Loucy (cell line): ENCODE measurements at regions not wholly inside any gene's neighbourhood (a gene's known extent, or its start where the extent isn't known, plus 50 kb on each side); places are given as distances from the start of the nearest gene placed in this dataset.
"Not testable (repeated sequence)": the region's sequence is repeated elsewhere in the genome, so short reads cannot be mapped to it uniquely, and the experiment has no call there.

Source experiments
- H2AFZ ChIP-seq: fragments of 200-600 bp; sonication (generic); 2 replicates; pipeline ENCODE4 v1.6.0; 2016; ENCODE audit warnings: antibody characterized with exemption, mild to moderate bottlenecking, low read length, moderate library complexity
- H3F3A ChIP-seq: fragments of 200-600 bp; 2 replicates; pipeline ENCODE4 v1.6.0; 2016; ENCODE audit warnings: antibody characterized with exemption, low read depth, mild to moderate bottlenecking
- H3K27me3 ChIP-seq: fragments of 200-600 bp; sonication (generic); 2 replicates; pipeline ENCODE4 v1.6.1; 2014; ENCODE audit warnings: low read length, mild to moderate bottlenecking; ENCODE audit not compliant: insufficient read depth, poor library complexity, severe bottlenecking
- H3K36me3 ChIP-seq: fragments of 200-600 bp; sonication (generic); 2 replicates; pipeline ENCODE4 v1.6.1; 2016; ENCODE audit warnings: low read length; ENCODE audit not compliant: insufficient read depth
- H3K4me1 ChIP-seq: fragments of 200-600 bp; sonication (generic); 2 replicates; pipeline ENCODE4 v1.5.1; 2014; ENCODE audit warnings: low read length, mild to moderate bottlenecking; ENCODE audit not compliant: insufficient read depth, poor library complexity, severe bottlenecking
- H3K4me2 ChIP-seq: fragments of 200-600 bp; sonication (generic); 2 replicates; pipeline ENCODE4 v1.6.0; 2014; ENCODE audit warnings: antibody characterized with exemption, low read length, low read depth, mild to moderate bottlenecking; ENCODE audit not compliant: poor library complexity, severe bottlenecking
- H3K4me3 ChIP-seq: fragments of 200-600 bp; sonication (generic); 2 replicates; pipeline ENCODE4 v1.5.1; 2014; ENCODE audit warnings: low read length, mild to moderate bottlenecking, mixed read lengths; ENCODE audit not compliant: poor library complexity, severe bottlenecking
- H3K79me2 ChIP-seq: fragments of 200-600 bp; sonication (generic); 2 replicates; pipeline ENCODE4 v1.6.1; 2014; ENCODE audit warnings: low read length; ENCODE audit not compliant: insufficient read depth
- H3K9ac ChIP-seq: fragments of 200-600 bp; sonication (generic); 2 replicates; pipeline ENCODE4 v1.6.0; 2014; ENCODE audit warnings: mild to moderate bottlenecking, low read depth, low read length, moderate library complexity; ENCODE audit not compliant: poor library complexity, severe bottlenecking
- H3K9me2 ChIP-seq: fragments of 200-600 bp; sonication (generic); replicated peaks from 2 replicates; pipeline ENCODE4 v1.6.1; 2016; ENCODE audit warnings: low read depth, low read length, mixed read lengths
- H3K9me3 ChIP-seq: fragments of 200-600 bp; sonication (generic); 2 replicates; pipeline ENCODE4 v1.6.1; 2014; ENCODE audit warnings: mild to moderate bottlenecking, antibody characterized with exemption, low read length, low read depth; ENCODE audit not compliant: insufficient read depth
- H4K20me1 ChIP-seq: fragments of 200-600 bp; sonication (generic); 2 replicates; pipeline ENCODE4 v1.6.0; 2014; ENCODE audit warnings: antibody characterized with exemption, low read length, mild to moderate bottlenecking; ENCODE audit not compliant: insufficient read depth, poor library complexity, severe bottlenecking
- CTCF ChIP-seq: fragments of 200-600 bp; sonication (generic); conservative IDR thresholded peaks from 2 replicates; pipeline ENCODE4 v1.5.1; 2014; ENCODE audit warnings: mild to moderate bottlenecking, antibody characterized with exemption, low read length
- EZH2phosphoT487 ChIP-seq: fragments of 200-600 bp; IDR thresholded peaks from 2 replicates; pipeline ENCODE4 v1.6.1; 2018; ENCODE audit warnings: antibody characterized with exemption, mild to moderate bottlenecking, moderate library complexity, borderline replicate concordance

- Histone ChIP-seq H3K36me3 (no peaks in the 10 kb centered on the region), H4K20me1 (no peaks in the 10 kb centered on the region), H3F3A (no peaks in the 10 kb centered on the region), H3K4me1 (peaks cover 9% of the 10 kb centered on the region), H3K9me3 (no peaks in the 10 kb centered on the region), H3K4me3 (peak overlapping the region; percentile 67), H3K79me2 (no peaks in the 10 kb centered on the region), H3K9ac (peak overlapping the region; percentile 62), H2AFZ (peak overlapping the region; percentile 79), H3K27me3 (no peaks in the 10 kb centered on the region), H3K4me2 (peak overlapping the region; percentile 86), H3K9me2 (no peaks in the 10 kb centered on the region)
- TF ChIP-seq EZH2phosphoT487: no peak
- TF ChIP-seq CTCF: no peak
Measured at GRCh38 chr12:96108321-96108720, 72.9 kb upstream of the LTA4H start.

- H3K4me2 ChIP-seq, H3K9me3 ChIP-seq, H4K20me1 ChIP-seq, H3K79me2 ChIP-seq, H2AFZ ChIP-seq, H3K9ac ChIP-seq, H3K4me1 ChIP-seq, H3K27me3 ChIP-seq, H3K36me3 ChIP-seq, H3K9me2 ChIP-seq, H3F3A ChIP-seq, H3K4me3 ChIP-seq: not testable (repeated sequence)
Measured at GRCh38 chr12:96108941-96109340, 73.6 kb upstream of the LTA4H start.

- Histone ChIP-seq H3K4me1 (peaks cover 5% of the 10 kb centered on the region), H3K27me3 (no peaks in the 10 kb centered on the region), H3K79me2 (no peaks in the 10 kb centered on the region), H3K4me2 (no peak overlapping the region), H2AFZ (no peak overlapping the region), H4K20me1 (no peaks in the 10 kb centered on the region), H3K9me3 (no peaks in the 10 kb centered on the region), H3F3A (no peaks in the 10 kb centered on the region), H3K4me3 (no peak overlapping the region), H3K36me3 (no peaks in the 10 kb centered on the region), H3K9ac (no peak overlapping the region), H3K9me2 (no peaks in the 10 kb centered on the region)
- TF ChIP-seq EZH2phosphoT487 (no peak), CTCF (no peak)
Measured at GRCh38 chr12:96112733-96113132, 77.3 kb upstream of the LTA4H start.

- no peaks in the 10 kb centered on the region for H3K9me2 ChIP-seq
- H3K9me3 ChIP-seq: no peaks in the 10 kb centered on the region
- no peaks in the 10 kb centered on the region for H3K27me3 ChIP-seq
- H3K4me1 ChIP-seq: peaks cover 13% of the 10 kb centered on the region
- H3K36me3 ChIP-seq: no peaks in the 10 kb centered on the region
- no peak overlapping the region for H3K4me3 ChIP-seq
- no peaks in the 10 kb centered on the region for H3F3A ChIP-seq
- no peak overlapping the region for H3K9ac ChIP-seq
- no peak overlapping the region for H2AFZ ChIP-seq
- no peaks in the 10 kb centered on the region for H4K20me1 ChIP-seq
- no peaks in the 10 kb centered on the region for H3K79me2 ChIP-seq
- no peak for TF ChIP-seq CTCF
- no peak for TF ChIP-seq EZH2phosphoT487
- H3K4me2 ChIP-seq: no peak overlapping the region
Measured at GRCh38 chr12:96117460-96117859, 76.7 kb upstream of the ELK3 start.
